ENCODE measurements at regions not wholly inside any gene's neighbourhood (a gene's known extent, or its start where the extent isn't known, plus 50 kb on each side); places are given as distances from the start of the nearest gene placed in this dataset.

DNA sequence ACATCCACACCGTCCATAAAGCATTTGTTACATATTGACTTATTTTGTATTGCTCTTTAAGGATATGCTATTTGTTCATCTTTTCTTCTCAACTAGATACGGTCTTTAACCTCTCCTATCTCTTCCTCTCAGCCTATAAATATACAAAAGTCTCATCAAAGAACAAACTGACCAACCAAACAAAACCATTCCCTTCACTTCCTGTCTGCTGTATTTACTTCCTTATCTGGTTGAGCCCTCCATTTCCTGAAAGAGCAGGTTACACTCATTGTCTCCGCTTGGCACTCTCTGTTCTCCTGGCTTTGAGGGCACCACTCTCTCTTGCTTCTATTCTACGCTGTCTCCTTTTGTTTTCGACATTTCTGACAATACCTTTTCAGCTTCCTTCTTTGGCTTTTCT is 431.9 kb upstream of the TCF4 start:
- TF ChIP-seq, protein P1, sequence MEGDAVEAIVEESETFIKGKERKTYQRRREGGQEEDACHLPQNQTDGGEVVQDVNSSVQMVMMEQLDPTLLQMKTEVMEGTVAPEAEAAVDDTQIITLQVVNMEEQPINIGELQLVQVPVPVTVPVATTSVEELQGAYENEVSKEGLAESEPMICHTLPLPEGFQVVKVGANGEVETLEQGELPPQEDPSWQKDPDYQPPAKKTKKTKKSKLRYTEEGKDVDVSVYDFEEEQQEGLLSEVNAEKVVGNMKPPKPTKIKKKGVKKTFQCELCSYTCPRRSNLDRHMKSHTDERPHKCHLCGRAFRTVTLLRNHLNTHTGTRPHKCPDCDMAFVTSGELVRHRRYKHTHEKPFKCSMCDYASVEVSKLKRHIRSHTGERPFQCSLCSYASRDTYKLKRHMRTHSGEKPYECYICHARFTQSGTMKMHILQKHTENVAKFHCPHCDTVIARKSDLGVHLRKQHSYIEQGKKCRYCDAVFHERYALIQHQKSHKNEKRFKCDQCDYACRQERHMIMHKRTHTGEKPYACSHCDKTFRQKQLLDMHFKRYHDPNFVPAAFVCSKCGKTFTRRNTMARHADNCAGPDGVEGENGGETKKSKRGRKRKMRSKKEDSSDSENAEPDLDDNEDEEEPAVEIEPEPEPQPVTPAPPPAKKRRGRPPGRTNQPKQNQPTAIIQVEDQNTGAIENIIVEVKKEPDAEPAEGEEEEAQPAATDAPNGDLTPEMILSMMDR (IDR thresholded peaks at IDR 0.05; ENCODE audit: insufficient read depth, low read depth, low read length) = no peak
- H3K4me3 ChIP-seq (ENCODE audit: low read depth, low read length) = no peak overlapping the region
- no peak for DNase-seq (ENCODE audit: low read depth)

DNA sequence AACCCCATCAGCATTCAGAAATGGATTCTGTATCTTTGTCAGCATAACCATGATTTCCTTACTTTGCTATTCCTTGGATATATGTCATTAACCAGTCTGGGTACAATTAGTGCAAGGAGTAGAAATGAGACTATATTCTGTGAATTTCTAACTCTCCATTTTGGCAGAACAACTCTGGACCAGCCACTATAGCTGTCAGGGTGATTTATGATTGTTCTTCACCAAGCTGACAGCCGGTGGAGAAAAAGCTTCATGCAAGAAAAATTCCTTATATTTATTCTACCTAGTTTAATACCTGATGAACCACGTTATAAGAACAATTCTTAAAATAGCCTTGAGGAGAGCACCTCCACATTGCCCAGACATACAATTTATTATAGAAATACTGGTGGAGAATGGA is 431.2 kb upstream of the TCF4 start:
- no peak for DNase-seq (ENCODE audit: low read depth)
- no peak overlapping the region for H3K4me3 ChIP-seq (ENCODE audit: low read depth, low read length)
- TF ChIP-seq, protein P1 (IDR thresholded peaks at IDR 0.05; ENCODE audit: insufficient read depth, low read depth, low read length) = no peak

DNA sequence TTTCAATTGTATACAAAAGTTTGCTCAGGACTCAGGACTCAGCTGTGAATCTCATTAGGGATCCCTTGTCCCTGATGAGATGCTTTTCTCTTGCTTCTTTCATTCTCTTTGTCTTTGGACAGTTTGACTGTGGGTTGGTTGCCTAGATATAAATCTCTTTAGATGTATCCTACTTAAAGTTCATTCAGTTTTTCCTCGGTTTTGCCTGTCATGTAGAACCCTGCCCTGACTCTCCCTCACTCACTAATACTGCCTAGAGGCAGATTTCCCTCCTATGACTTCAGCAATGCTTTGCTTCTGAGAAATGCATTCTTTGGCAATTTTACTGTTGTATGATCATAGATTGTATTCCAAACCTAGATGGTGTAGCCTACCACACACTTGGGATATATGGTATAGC is 421.4 kb upstream of the TCF4 start:
- TF ChIP-seq, protein P1 (IDR thresholded peaks at IDR 0.05; ENCODE audit: insufficient read depth, low read depth, low read length) = no peak
- H3K4me3 ChIP-seq (ENCODE audit: low read depth, low read length) = no peak overlapping the region
- no peak for DNase-seq (ENCODE audit: low read depth)

DNA sequence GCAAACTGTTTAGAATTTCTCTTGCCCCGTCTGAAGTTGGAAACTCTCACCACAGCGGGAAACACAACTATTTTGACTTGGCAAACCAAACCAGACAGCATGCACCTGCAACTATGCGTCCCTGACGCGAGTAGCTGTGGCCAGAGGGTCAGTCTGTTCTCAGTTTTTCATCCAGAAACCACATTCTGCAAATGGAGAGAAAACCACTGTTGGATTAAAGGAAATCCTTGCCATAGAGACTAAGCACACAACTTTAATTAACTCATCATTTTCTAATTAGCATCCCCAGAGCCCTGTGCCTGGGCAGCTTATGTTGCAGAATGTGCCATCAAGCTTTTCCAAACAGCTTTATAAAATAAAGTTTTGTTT is 415.7 kb upstream of the TCF4 start:
- H3K4me3 ChIP-seq (ENCODE audit: low read depth, low read length) = no peak overlapping the region
- TF ChIP-seq, protein P1 (IDR thresholded peaks at IDR 0.05; ENCODE audit: insufficient read depth, low read depth, low read length) = no peak
- no peak for DNase-seq (ENCODE audit: low read depth)

DNA sequence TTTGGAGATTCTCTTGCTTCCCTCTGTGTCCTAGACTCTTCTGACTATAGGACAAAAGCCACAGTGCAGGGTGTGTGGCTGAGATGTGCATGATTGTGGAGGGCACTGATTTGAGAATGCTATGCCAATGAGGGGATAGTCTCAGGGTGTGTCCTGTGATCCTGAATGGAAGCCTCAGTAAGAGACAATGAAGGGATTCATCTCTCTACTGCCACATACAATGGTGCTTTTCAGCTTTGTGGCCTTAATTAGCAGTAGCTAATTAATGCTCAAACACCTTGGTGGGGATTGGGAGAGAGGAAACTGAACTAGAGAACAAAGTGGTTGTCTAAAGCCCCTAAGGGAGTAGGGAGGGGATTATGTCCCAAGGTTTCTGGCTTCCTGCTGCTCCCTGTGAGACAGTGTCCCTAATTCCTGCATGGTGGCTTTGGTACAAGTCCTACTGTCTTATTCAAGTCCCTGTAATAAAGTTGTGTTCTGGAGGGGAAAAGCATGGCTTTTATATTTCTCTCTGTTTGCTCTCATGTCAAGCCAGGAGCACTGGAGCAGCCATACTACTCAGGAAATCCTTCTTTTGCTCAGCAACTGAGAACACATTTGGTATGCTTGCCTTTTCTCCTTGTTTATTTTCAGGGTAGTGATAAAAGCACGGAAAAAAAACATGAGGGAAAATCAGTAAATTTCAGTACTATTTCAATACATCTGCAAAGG is 415.2 kb upstream of the TCF4 start:
- TF ChIP-seq, protein P1 (IDR thresholded peaks at IDR 0.05; ENCODE audit: insufficient read depth, low read depth, low read length) = no peak
- H3K4me3 ChIP-seq (ENCODE audit: low read depth, low read length) = no peak overlapping the region
- DNase-seq (ENCODE audit: low read depth) = no peak

DNA sequence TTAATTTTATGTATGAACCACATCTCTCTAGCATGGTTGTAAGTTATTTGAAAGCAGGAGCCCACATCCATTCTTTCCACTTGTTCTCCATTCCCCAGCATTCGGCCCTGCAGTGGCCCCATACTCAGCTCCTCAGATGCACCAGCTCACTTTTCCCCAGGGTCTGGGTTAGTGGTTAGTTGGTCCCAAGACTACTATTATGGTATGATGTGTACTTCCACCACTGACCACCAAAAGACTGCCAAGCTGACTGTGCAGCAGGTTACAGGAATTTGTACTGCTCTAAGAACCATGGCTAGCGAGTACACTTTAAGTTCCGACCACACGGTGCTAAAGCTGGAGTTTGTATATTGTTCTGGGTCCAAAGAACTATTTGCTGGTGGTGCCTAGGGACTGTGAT is 413.6 kb upstream of the TCF4 start:
- no peak for DNase-seq (ENCODE audit: low read depth)

More for the DNA sequence above, 413.6 kb upstream of the TCF4 start:
- no peak overlapping the region for H3K4me3 ChIP-seq (ENCODE audit: low read depth, low read length)
- TF ChIP-seq, protein P1 (IDR thresholded peaks at IDR 0.05; ENCODE audit: insufficient read depth, low read depth, low read length) = no peak
